ENCODE measurements at regions not wholly inside any gene's neighbourhood (a gene's known extent, or its start where the extent isn't known, plus 50 kb on each side); places are given as distances from the start of the nearest gene placed in this dataset.
A peak's percentile ranks its signal among the peaks of the same experiment; 100 is the strongest.

GRCh38 chr10:2619916-2620315 is 447.4 kb upstream of the PFKP start:
- no peak overlapping the region for H3K27ac ChIP-seq
- no peak for TF ChIP-seq ZFX (IDR thresholded peaks at IDR 0.05)
- TF ChIP-seq CTCF (conservative IDR thresholded peaks at IDR 0.05) = no peak

- H3K27ac ChIP-seq = no peak overlapping the region
- TF ChIP-seq CTCF (conservative IDR thresholded peaks at IDR 0.05) (peak; percentile 76), ZFX (IDR thresholded peaks at IDR 0.05) (no peak)
Measured at GRCh38 chr10:2619472-2619871, 447.9 kb upstream of the PFKP start.

- H3K27ac ChIP-seq = no peak overlapping the region
- no peak for TF ChIP-seq ZFX (IDR thresholded peaks at IDR 0.05)
- no peak for TF ChIP-seq CTCF (conservative IDR thresholded peaks at IDR 0.05)
Measured at GRCh38 chr10:2618690-2619089, 448.7 kb upstream of the PFKP start.

- no peak for TF ChIP-seq ZFX (IDR thresholded peaks at IDR 0.05)
- H3K27ac ChIP-seq = no peak overlapping the region
Measured at GRCh38 chr10:2616215-2616614, 451.1 kb upstream of the PFKP start.

- no peak for TF ChIP-seq ZFX (IDR thresholded peaks at IDR 0.05)
- no peak for TF ChIP-seq CTCF (conservative IDR thresholded peaks at IDR 0.05)
- no peak overlapping the region for H3K27ac ChIP-seq
Measured at GRCh38 chr10:2611603-2612002, 455.7 kb upstream of the PFKP start.

- H3K27ac ChIP-seq = no peak overlapping the region
- TF ChIP-seq ZFX (IDR thresholded peaks at IDR 0.05) (no peak), CTCF (conservative IDR thresholded peaks at IDR 0.05) (no peak)
Measured at GRCh38 chr10:2610946-2611345, 456.4 kb upstream of the PFKP start.

- no peak overlapping the region for H3K27ac ChIP-seq
- TF ChIP-seq ZFX (IDR thresholded peaks at IDR 0.05) (no peak), CTCF (conservative IDR thresholded peaks at IDR 0.05) (no peak)
Measured at GRCh38 chr10:2604891-2605290, 462.5 kb upstream of the PFKP start.

- no peak overlapping the region for H3K27ac ChIP-seq
- TF ChIP-seq ZFX (IDR thresholded peaks at IDR 0.05) (no peak), CTCF (conservative IDR thresholded peaks at IDR 0.05) (no peak)
Measured at GRCh38 chr10:2599571-2599970, 467.8 kb upstream of the PFKP start.

Measured in C4-2B (cell line).